ENCODE measurements at regions not wholly inside any gene's neighbourhood (a gene's known extent, or its start where the extent isn't known, plus 50 kb on each side); places are given as distances from the start of the nearest gene placed in this dataset.
A peak's percentile ranks its signal among the peaks of the same experiment; 100 is the strongest.

GRCh38 chr5:171703146-171703545 lies 82.5 kb upstream of the SMIM23 start:
- no peak overlapping the region for H3K27ac ChIP-seq
- no peaks in the 10 kb centered on the region for H3K36me3 ChIP-seq
- ATAC-seq = peak in 1 of 4 donors; percentile 16
- intact Hi-C loops (cut with DNase I) = no loop called here
- WGBS (ENCODE audit: insufficient coverage, low coverage, low lambda C conversion rate, missing lambda C conversion rate) = 40% methylated on average over 2 of the region's 11 CpGs
- TF ChIP-seq CTCF (IDR thresholded peaks at IDR 0.05) = no peak
- TF ChIP-seq POLR2A (IDR thresholded peaks at IDR 0.05) = no peak
- no peaks in the 10 kb centered on the region for H3K27me3 ChIP-seq
- peak in 1 of 3 donors; percentile 27 for DNase-seq
- H3K9me3 ChIP-seq = no peaks in the 10 kb centered on the region
- H3K4me3 ChIP-seq = no peak overlapping the region
- H3K4me1 ChIP-seq = no peaks in the 10 kb centered on the region

- TF ChIP-seq POLR2A (IDR thresholded peaks at IDR 0.05) (no peak), CTCF (IDR thresholded peaks at IDR 0.05) (no peak)
- Histone ChIP-seq H3K4me1 (no peaks in the 10 kb centered on the region), H3K27ac (no peak overlapping the region), H3K4me3 (no peak overlapping the region), H3K36me3 (no peaks in the 10 kb centered on the region), H3K9me3 (no peaks in the 10 kb centered on the region), H3K27me3 (no peaks in the 10 kb centered on the region)
- DNase-seq (peak in 1 of 3 donors; percentile 36), ATAC-seq (no peak)
- 71% methylated on average over 2 of the region's 6 CpGs for WGBS (ENCODE audit: insufficient coverage, low coverage, low lambda C conversion rate, missing lambda C conversion rate)
- intact Hi-C loops (cut with DNase I) = no loop called here
Observed at GRCh38 chr5:171705036-171705435, 80.6 kb upstream of the SMIM23 start.

GRCh38 chr5:171705830-171706468 lies 79.7 kb upstream of the SMIM23 start:
- ATAC-seq (no peak), DNase-seq (no peak)
- H3K27me3 ChIP-seq = no peaks in the 10 kb centered on the region
- H3K4me1 ChIP-seq = no peaks in the 10 kb centered on the region
- no peak overlapping the region for H3K27ac ChIP-seq
- TF ChIP-seq CTCF (IDR thresholded peaks at IDR 0.05) (no peak), POLR2A (IDR thresholded peaks at IDR 0.05) (no peak)
- H3K36me3 ChIP-seq = no peaks in the 10 kb centered on the region
- intact Hi-C loops (cut with DNase I) = no loop called here
- WGBS (ENCODE audit: insufficient coverage, low coverage, low lambda C conversion rate, missing lambda C conversion rate) = 52% methylated on average over 7 of the region's 7 CpGs
- H3K9me3 ChIP-seq = no peaks in the 10 kb centered on the region
- H3K4me3 ChIP-seq = no peak overlapping the region

- intact Hi-C loops (cut with DNase I) = no loop called here
- DNase-seq (peak in 1 of 3 donors; percentile 28), ATAC-seq (no peak)
- Histone ChIP-seq H3K27me3 (no peaks in the 10 kb centered on the region), H3K27ac (no peak overlapping the region), H3K4me1 (no peaks in the 10 kb centered on the region), H3K9me3 (no peaks in the 10 kb centered on the region), H3K36me3 (no peaks in the 10 kb centered on the region), H3K4me3 (no peak overlapping the region)
- WGBS (ENCODE audit: insufficient coverage, low coverage, low lambda C conversion rate, missing lambda C conversion rate) = no CpG with 5 or more reads among the region's 2 CpGs
- no peak for TF ChIP-seq POLR2A (IDR thresholded peaks at IDR 0.05)
Observed at GRCh38 chr5:171706736-171707441, 78.7 kb upstream of the SMIM23 start.

GRCh38 chr5:171707442-171707792 lies 78.2 kb upstream of the SMIM23 start:
- no peaks in the 10 kb centered on the region for H3K36me3 ChIP-seq
- H3K4me1 ChIP-seq = no peaks in the 10 kb centered on the region
- DNase-seq (peak in 1 of 3 donors; percentile 8), ATAC-seq (no peak)
- no peak overlapping the region for H3K27ac ChIP-seq
- no peaks in the 10 kb centered on the region for H3K9me3 ChIP-seq
- TF ChIP-seq POLR2A (IDR thresholded peaks at IDR 0.05) (no peak), CTCF (IDR thresholded peaks at IDR 0.05) (no peak)
- H3K27me3 ChIP-seq = no peaks in the 10 kb centered on the region
- intact Hi-C loops (cut with DNase I) = no loop called here
- no peak overlapping the region for H3K4me3 ChIP-seq
- WGBS (ENCODE audit: insufficient coverage, low coverage, low lambda C conversion rate, missing lambda C conversion rate) = 63% methylated on average over 1 of the region's 1 CpG

Measured in right lobe of liver (tissue), 6 donors.